Activated CD4-positive, alpha-beta T cell treated with anti-CD3 and anti-CD28 coated beads for 24 hours (primary cell): ENCODE measurements at regions not wholly inside any gene's neighbourhood (a gene's known extent, or its start where the extent isn't known, plus 50 kb on each side); places are given as distances from the start of the nearest gene placed in this dataset.

Experiments used
- DNase-seq, 2 donors: peaks; one replicate each; pipeline ENCODE4 v3.0.0-alpha.2; 2020; ENCODE audit warnings: low read depth in 2 of 2

- DNase-seq: no peak
Observed at GRCh38 chr7:119102291-119102690, 877.8 kb downstream of the ANKRD7 start.

GRCh38 chr7:119105381-119105780, 880.9 kb downstream of the ANKRD7 start:
- DNase-seq: no peak

- DNase-seq: no peak
Observed at GRCh38 chr7:119123326-119123725, 898.8 kb downstream of the ANKRD7 start.

GRCh38 chr7:119127706-119128105, 903.2 kb downstream of the ANKRD7 start:
- DNase-seq: no peak

GRCh38 chr7:119132436-119132835, 907.9 kb downstream of the ANKRD7 start:
- DNase-seq: no peak

GRCh38 chr7:119167431-119167830, 942.9 kb downstream of the ANKRD7 start:
- no peak for DNase-seq

GRCh38 chr7:119172043-119172442, 947.5 kb downstream of the ANKRD7 start:
- DNase-seq: no peak

GRCh38 chr7:119175911-119176627, 951.6 kb downstream of the ANKRD7 start:
- DNase-seq: no peak

GRCh38 chr7:119177863-119178262, 953.4 kb downstream of the ANKRD7 start:
- no peak for DNase-seq

GRCh38 chr7:119184124-119184788, 959.8 kb downstream of the ANKRD7 start:
- DNase-seq: no peak

GRCh38 chr7:119196183-119196582, 971.7 kb downstream of the ANKRD7 start:
- no peak for DNase-seq

- no peak for DNase-seq
Observed at GRCh38 chr7:119197172-119197876, 972.8 kb downstream of the ANKRD7 start.

GRCh38 chr7:119197877-119198527, 973.5 kb downstream of the ANKRD7 start:
- no peak for DNase-seq

GRCh38 chr7:119219663-119220062, 995.2 kb downstream of the ANKRD7 start:
- no peak for DNase-seq

- no peak for DNase-seq
Observed at GRCh38 chr7:119223930-119224329, 999.4 kb downstream of the ANKRD7 start.

- DNase-seq: no peak
Observed at GRCh38 chr7:119228482-119228881, 1004.0 kb downstream of the ANKRD7 start.

GRCh38 chr7:119232091-119232490, 1007.6 kb downstream of the ANKRD7 start:
- DNase-seq: no peak

GRCh38 chr7:119233015-119233414, 1008.5 kb downstream of the ANKRD7 start:
- no peak for DNase-seq

- DNase-seq: no peak
Observed at GRCh38 chr7:119252962-119253361, 1020.0 kb upstream of the KCND2 start.

- no peak for DNase-seq
Observed at GRCh38 chr7:119254742-119255141, 1018.2 kb upstream of the KCND2 start.

- DNase-seq: no peak
Observed at GRCh38 chr7:119256001-119256400, 1017.0 kb upstream of the KCND2 start.

GRCh38 chr7:119256446-119257131, 1016.4 kb upstream of the KCND2 start:
- no peak for DNase-seq
